HFFc6 (cell line): ENCODE measurements at regions not wholly inside any gene's neighbourhood (a gene's known extent, or its start where the extent isn't known, plus 50 kb on each side); places are given as distances from the start of the nearest gene placed in this dataset.

Source experiments
- DNase-seq: peaks from one replicate; pipeline ENCODE4 v3.0.0-alpha.2; 2018
- H3K27ac Mint-ChIP-seq: 2 replicates; pipeline ENCODE4 v1.8.0; 2020; ENCODE audit warnings: mild to moderate bottlenecking, mixed read lengths
- H3K27me3 Mint-ChIP-seq: 2 replicates; pipeline ENCODE4 v1.8.0; 2021; ENCODE audit warnings: mild to moderate bottlenecking, moderate library complexity, mixed read lengths; ENCODE audit not compliant: insufficient read depth
- H3K36me3 Mint-ChIP-seq: 2 replicates; pipeline ENCODE4 v1.8.0; 2021; ENCODE audit warnings: low read depth, mixed read lengths
- H3K4me1 Mint-ChIP-seq: 2 replicates; pipeline ENCODE4 v1.8.0; 2020; ENCODE audit warnings: low read depth, mixed read lengths
- H3K4me3 Mint-ChIP-seq: 2 replicates; pipeline ENCODE4 v1.8.0; 2020; ENCODE audit warnings: mild to moderate bottlenecking, moderate library complexity, mixed read lengths
- H3K9me3 Mint-ChIP-seq: 2 replicates; pipeline ENCODE4 v1.8.0; 2020; ENCODE audit warnings: mild to moderate bottlenecking, mixed read lengths
- CTCF ChIP-seq: fragments of 200-600 bp; sonication (generic); IDR thresholded peaks from 2 replicates; pipeline ENCODE4 v1.5.0; 2021; ENCODE audit warnings: antibody characterized with exemption, mild to moderate bottlenecking

- no peak overlapping the region for H3K27ac Mint-ChIP-seq
- H3K9me3 Mint-ChIP-seq: peaks cover 4% of the 10 kb centered on the region; the same call in 1 of the 2 replicates
- TF ChIP-seq CTCF: no peak
- no peaks in the 10 kb centered on the region for H3K4me1 Mint-ChIP-seq
- DNase-seq: no peak
- no peaks in the 10 kb centered on the region for H3K36me3 Mint-ChIP-seq
- no peak overlapping the region for H3K4me3 Mint-ChIP-seq
- peaks cover 75% of the 10 kb centered on the region for H3K27me3 Mint-ChIP-seq
Measured at GRCh38 chr1:22222723-22223122, 79.8 kb upstream of the WNT4 start.

DNA sequence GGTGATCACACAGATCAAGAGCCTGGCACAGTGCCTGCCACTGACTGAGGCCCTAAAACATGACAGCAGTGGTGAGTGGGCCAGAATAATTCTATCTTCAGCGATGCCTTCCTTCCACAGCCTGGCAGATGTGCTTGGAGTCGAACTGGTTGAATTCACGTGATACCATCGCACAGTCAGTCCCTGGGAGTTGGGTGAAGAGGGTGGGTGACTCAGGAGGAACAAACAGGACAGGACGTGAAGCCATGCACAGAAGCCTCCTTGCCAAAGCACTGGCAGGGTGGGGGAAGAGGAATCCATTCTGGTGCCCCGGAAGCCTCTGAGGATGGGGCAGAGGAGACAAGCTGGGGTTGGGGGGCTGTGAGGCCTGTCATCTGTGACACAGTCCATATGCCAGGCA is 80.3 kb upstream of the WNT4 start:
- no peak for DNase-seq
- H3K27ac Mint-ChIP-seq: no peak overlapping the region
- no peak overlapping the region for H3K4me3 Mint-ChIP-seq
- H3K36me3 Mint-ChIP-seq: no peaks in the 10 kb centered on the region
- no peaks in the 10 kb centered on the region for H3K4me1 Mint-ChIP-seq
- H3K27me3 Mint-ChIP-seq: peaks cover 75% of the 10 kb centered on the region
- no peak for TF ChIP-seq CTCF
- H3K9me3 Mint-ChIP-seq: peaks cover 4% of the 10 kb centered on the region; the same call in 1 of the 2 replicates

- Mint-ChIP-seq H3K27me3 (peaks cover 67% of the 10 kb centered on the region), H3K36me3 (no peaks in the 10 kb centered on the region), H3K4me1 (no peaks in the 10 kb centered on the region), H3K4me3 (no peak overlapping the region), H3K27ac (no peak overlapping the region), H3K9me3 (peaks cover 4% of the 10 kb centered on the region; the same call in 1 of the 2 replicates)
- no peak for DNase-seq
- TF ChIP-seq CTCF: no peak
Measured at GRCh38 chr1:22224091-22224490, 81.2 kb upstream of the WNT4 start.

GRCh38 chr1:22224631-22225030 is 81.7 kb upstream of the WNT4 start:
- no peak overlapping the region for H3K27ac Mint-ChIP-seq
- H3K9me3 Mint-ChIP-seq: peaks cover 4% of the 10 kb centered on the region; the same call in 1 of the 2 replicates
- no peaks in the 10 kb centered on the region for H3K36me3 Mint-ChIP-seq
- DNase-seq: no peak
- no peaks in the 10 kb centered on the region for H3K4me1 Mint-ChIP-seq
- no peak for TF ChIP-seq CTCF
- peaks cover 62% of the 10 kb centered on the region for H3K27me3 Mint-ChIP-seq
- H3K4me3 Mint-ChIP-seq: no peak overlapping the region

GRCh38 chr1:22225858-22226589 is 83.1 kb upstream of the WNT4 start:
- no peak for TF ChIP-seq CTCF
- no peak overlapping the region for H3K27ac Mint-ChIP-seq
- no peak for DNase-seq
- H3K9me3 Mint-ChIP-seq: peaks cover 4% of the 10 kb centered on the region; the same call in 1 of the 2 replicates
- H3K36me3 Mint-ChIP-seq: no peaks in the 10 kb centered on the region
- H3K4me3 Mint-ChIP-seq: no peak overlapping the region
- H3K4me1 Mint-ChIP-seq: no peaks in the 10 kb centered on the region
- H3K27me3 Mint-ChIP-seq: peaks cover 50% of the 10 kb centered on the region
